Glomerular endothelial cell (primary cell): ENCODE measurements at regions not wholly inside any gene's neighbourhood (a gene's known extent, or its start where the extent isn't known, plus 50 kb on each side); places are given as distances from the start of the nearest gene placed in this dataset.

ENCODE experiments used
- DNase-seq: peaks from one replicate; pipeline ENCODE4 v3.0.0-alpha.2; 2011; ENCODE audit warnings: low read depth, low spot score; ENCODE audit errors: extremely low read depth

DNA sequence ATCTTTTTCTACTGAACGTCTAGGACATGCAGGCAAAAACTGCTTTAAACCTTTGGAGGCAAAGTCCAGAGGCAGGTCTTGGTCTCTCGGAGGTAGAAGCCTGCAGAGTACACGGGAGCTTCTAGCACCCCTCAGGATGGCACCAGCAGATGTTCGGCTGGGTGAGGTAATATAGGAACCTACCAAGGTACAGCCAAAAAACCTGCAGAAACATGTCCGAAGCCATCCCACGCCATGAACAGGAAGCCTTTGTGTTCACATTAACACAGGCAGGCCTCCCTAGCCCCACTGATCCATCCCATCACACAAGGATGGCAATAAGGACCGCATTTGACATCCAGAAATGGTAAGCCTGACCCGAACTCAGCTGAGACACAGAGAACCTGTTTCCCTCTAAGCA is 157.9 kb upstream of the HES1 start:
- DNase-seq, result no peak

GRCh38 chr3:193978486-193978885 is 157.5 kb upstream of the HES1 start:
- DNase-seq, result no peak

- DNase-seq, result no peak
These were observed 155.6 kb upstream of the HES1 start for GRCh38 chr3:193980326-193980725.

DNA sequence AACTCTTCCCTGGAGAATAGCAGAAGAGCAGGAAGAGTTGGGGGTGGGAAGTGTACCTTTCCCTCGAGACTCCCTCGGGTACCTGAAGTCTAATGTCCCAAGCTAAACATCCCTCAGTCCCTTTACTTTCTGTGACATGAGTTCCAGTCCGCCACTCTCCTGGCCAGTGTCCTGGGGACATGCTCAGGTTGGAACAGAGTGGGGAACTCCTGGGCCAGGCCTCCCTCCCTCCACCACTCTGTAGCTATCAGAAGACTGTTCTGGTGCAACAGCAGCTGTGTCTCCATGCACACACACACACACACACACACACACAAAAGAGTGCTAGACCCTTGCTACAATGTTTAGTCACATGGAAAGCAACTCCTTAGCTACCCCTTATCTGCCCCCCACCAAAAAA is 155.0 kb upstream of the HES1 start:
- no peak for DNase-seq

GRCh38 chr3:193981504-193981903 is 154.4 kb upstream of the HES1 start:
- DNase-seq, result no peak

DNA sequence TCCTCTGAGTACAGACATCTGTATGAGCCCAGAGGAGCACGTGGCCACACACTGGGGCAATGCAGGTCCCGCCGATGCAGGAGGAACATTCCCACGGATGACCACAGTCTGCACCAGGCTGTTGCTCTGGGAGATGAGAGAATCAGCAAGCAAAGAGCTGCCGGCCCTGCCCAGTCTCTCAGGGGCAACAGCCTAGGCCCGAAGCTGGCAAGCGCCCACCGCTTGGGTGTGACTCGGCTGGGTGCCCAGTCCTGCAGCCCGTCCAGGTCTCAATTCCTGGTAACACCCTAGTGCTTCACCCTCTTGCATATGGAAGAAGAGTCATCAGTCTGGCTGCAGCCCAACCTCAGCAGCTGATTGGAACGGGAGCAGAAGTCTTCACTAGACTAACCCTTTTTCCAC is 153.7 kb upstream of the HES1 start:
- DNase-seq, result no peak

DNA sequence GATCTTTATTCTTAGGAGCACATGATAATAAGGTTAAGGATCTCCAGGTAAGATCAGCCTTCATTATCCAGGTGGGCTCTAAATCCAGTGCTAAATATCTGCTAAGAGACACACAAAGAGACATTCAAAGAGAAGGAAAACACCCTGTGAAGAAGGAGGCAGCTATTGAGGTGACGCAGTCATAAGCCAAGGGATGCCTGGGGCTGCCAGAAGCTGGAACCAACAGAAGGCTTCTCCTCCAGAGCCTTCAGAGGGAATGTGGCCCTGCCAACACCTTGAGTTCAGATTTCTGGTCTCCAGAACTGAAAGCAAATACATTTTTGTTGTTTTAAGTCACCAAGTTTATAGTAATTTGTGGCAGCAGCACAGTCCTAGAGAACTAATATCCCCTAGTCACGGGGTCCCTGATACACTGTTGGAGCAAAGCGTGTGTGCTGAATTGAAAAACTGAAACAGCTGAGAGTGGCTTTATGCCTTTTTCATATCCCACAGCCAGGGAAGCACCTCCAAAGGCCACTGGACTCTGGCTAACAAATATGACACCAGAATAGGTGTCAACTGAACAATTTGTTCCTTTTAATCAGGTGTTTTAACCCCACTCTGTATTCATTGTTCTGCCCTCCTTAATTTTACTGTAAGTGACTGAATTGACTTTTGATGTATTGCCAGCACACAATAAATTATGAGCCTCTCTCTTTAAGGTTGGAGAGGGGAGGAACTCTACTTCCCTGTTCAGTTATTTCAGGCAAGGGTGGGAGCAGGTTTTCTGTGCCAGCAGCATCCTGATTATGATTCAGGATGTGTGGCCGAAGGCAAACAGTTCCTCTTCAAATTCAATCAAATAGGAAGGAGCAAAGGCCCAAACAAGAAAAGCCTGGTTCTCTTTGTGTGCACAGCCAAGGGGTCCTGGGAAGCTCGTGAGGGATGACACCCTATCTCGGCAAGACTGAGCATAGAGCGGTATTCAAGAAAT is 151.8 kb upstream of the HES1 start:
- no peak for DNase-seq

DNA sequence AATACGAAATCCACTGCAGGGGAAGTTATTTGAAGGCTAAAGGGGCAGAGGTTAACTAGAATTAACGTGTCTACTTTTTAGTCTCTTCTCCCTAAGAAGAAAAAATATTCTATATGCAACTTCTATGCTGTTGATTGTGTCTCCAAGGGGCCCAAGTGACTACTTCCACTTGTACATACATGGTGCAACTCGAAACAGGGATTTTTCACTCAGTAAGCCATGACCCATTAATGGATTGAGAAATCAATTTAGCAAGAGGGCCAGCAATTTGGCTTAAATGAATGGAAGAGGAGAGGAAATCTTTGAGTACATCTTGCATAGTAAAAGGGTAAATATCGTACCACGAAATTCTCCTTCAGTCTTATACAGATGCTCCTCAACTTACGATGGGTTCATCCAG is 151.1 kb upstream of the HES1 start:
- DNase-seq, result no peak

DNA sequence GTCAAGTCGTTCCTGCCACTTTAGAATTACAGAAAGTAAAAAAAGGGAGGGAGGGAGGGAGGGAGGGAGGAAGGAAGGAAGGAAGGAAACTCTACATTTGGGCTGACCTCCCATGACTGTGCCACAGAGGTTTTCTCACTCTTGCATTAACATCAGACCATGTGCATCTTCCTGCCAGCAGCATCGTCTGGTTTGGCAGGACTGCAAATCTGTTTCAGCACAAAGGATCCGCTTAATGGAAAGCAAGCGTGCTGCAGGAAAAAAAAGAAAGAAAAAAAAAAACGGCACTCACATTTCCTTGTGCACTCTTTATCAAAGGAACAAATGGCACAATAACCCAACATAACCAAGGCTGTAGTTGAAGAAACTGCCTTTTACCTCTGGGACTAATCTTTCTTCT is 148.8 kb upstream of the HES1 start:
- DNase-seq, result no peak

GRCh38 chr3:193989186-193989585 is 146.8 kb upstream of the HES1 start:
- DNase-seq, result no peak

- DNase-seq, result no peak
These were observed 144.1 kb upstream of the HES1 start for GRCh38 chr3:193991666-193992424.

DNA sequence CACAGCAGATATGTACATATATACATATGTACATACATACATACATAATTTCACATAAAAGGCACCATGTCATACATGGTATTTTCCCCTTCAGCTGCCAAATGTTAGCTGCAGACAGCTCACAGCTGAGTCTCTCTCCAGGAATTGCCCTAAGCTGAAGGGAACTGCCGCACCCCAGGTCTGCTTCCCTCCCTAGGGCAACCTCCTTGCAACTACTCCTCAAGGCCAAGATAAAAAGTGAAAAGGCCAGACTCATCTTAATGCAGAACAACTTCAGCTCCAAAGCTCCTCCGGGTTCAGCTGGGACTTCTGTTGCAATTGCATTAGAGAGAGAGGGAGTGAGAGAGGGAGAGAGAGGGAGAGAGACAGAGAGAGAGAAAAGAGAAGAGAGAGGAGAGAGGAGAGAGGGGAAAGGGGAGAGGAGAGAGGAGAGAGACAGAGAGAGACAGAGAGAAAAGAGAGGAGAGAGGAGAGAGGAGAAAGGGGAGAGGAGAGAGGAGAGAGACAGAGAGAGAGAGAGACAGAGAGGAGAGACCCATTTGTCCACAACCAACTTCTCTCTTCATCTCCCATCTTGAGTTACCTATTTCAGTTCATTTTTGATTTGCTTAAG is 143.4 kb upstream of the HES1 start:
- DNase-seq, result no peak

DNA sequence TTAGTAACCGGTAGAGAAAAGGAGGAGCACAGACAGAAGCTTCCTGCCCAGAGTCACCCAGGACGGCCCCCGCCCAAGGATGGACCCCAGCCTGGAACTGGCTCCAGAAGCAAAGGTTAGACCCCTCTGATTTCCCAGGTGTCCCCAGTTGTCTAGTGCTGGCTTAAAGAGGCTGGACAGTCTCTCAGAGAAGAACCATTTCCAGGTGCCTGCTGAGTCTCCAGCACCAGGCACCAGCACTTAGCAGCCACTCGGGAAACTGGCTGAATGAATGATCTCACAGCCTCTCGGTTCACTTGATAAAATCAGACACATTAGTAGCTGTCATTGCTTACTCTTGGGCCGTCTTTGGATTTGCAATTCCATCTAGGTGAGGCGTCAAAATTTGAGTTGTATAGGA is 139.7 kb upstream of the HES1 start:
- no peak for DNase-seq

- DNase-seq, result no peak
These were observed 139.3 kb upstream of the HES1 start for GRCh38 chr3:193996641-193997089.

DNA sequence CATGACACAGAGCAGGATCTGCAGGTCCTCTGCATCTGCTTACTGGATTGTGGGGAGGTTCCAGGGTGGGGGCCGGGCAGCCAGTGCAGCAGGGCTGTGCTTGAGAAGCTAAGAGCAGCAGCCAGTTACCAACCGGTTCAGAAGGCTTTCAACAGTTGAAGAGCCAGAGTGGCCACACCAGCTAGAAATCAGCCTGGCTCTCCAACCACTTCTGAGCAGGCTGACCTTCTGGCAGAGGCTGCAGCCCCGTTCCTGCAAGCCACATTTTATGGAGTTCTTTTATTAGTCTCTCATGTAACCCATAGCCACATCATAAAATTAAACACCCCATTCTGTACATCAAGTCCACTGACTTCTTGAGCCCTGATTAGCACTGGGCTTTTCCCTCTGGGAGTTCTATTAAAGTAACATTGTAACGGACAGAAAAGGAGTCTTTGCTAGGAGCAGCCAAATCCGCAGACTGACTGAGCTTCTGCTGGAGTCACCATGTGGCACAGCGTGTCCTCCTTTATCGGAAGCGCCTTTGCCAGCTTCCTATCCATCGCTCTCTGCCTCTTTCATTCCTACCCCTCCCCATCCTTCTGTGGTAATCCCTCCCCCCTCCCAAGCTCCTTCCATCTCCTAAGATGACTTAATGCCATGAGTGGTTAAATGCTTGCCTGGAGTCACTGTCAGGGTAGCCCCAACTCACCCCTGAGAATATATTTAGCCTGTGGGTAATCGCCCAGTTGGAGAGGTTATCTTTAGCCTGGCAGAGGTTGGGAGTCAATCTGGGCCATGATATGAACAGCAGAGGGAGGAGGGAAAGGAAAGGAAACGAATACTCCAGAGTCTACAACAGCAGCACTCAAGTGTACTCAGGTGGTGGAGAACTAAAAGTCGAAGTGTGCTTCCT is 138.5 kb upstream of the HES1 start:
- no peak for DNase-seq

GRCh38 chr3:193998123-193998448 is 137.9 kb upstream of the HES1 start:
- DNase-seq, result no peak

DNA sequence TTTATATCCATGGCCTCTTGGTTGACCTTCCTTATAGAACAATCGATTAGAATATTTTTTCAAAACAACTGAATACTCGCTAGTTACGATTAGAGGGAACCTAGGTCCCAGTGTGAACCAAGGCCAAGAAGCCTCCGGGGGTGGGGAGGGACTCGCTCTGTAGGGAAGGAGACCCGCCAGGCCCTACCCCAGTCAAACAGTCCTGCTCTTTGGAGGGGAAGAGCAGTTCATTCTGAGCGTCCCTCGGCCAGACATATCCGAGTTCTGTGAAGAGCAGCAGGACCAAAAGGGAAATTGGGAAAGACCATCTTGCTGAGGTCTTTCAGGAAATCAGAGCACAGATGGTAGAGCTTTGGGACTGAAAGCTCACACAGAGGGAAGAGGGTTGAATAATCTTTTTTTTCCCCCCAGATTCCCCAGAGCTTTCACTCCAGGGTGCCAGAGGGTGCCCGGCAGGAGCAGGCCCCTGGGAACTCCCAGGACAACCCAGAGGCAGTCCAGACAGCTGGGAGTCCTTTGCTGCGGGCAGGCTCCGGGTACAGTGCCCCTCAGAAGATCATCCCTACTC is 137.2 kb upstream of the HES1 start:
- no peak for DNase-seq

DNA sequence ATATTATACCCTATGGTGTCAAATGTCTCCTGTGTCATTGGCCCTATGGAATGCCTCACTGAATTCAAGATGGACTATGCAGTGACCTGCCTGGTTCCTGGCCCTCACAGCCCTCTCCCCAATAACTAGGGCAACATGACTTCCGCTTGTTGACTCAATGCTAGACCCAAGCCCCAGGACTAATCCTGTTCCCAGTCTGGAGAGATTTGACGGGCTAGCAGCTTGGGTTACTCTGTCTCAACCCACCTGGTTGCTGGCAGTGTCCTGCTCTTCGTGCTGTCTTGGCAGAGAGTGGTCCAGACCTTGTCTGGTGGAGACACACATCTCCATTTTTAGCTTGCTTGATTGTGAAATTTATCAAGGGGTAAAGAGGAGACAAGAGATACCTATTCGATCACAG is 135.8 kb upstream of the HES1 start:
- no peak for DNase-seq

- DNase-seq, result no peak
These were observed 135.2 kb upstream of the HES1 start for GRCh38 chr3:194000712-194001111.

- DNase-seq, result no peak
These were observed 134.1 kb upstream of the HES1 start for GRCh38 chr3:194001728-194002459.
